T-helper 1 cell treated with Interleukin-12 subunit alpha and Interleukin-12 subunit beta and Interleukin-4 antibody, amounts not matched to agents 30 ng/mL and 1 ng/mL, for 36 hours (primary cell): ENCODE measurements at regions not wholly inside any gene's neighbourhood (a gene's known extent, or its start where the extent isn't known, plus 50 kb on each side); places are given as distances from the start of the nearest gene placed in this dataset.
"Not testable (repeated sequence)": the region's sequence is repeated elsewhere in the genome, so short reads cannot be mapped to it uniquely, and the experiment has no call there.

Experiments
- intact Hi-C: fragments of 100-400 bp; cut with micrococcal nuclease; formaldehyde crosslinking; loops from one replicate; pipeline ENCODE4 v1.15.1; 2024

DNA sequence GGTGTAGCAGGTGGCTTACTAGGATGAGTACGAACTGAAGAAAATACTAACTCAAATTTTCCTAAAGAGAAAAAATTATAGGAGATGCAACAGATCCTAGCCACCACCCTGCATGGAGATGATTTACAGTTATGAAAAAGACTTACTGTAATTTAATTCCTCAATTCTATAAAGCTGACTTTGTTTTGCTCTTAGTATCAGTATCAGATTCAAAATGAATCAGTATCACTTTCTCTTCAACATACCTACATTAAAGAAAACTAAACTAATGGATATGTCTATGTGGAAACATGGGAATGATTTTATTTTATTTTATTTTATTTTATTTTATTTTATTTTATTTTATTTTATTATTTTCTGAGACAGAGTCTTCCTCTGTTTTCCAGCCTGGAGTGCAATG, 525.8 kb downstream of the NLGN4X start:
- intact Hi-C loops = no loop called here

DNA sequence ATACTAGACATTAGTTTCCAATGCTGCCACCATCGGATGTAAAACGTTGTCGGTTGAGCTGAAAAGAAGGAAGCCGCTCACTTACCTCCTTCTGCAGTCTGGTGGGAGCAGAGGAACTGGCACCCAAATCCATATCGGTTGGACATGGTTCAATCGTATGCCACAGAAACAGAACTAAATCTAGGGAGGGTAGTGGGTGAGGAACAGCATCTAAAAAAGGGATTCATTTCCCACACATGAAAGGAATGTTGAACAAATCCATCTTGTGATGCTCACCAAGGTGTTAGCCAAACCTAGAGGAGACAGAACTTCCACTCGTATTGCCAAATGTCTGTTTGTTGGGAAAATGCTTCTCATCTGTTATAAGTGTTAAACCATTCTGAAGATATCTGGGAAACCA, 532.7 kb downstream of the NLGN4X start:
- intact Hi-C loops = no loop called here

DNA sequence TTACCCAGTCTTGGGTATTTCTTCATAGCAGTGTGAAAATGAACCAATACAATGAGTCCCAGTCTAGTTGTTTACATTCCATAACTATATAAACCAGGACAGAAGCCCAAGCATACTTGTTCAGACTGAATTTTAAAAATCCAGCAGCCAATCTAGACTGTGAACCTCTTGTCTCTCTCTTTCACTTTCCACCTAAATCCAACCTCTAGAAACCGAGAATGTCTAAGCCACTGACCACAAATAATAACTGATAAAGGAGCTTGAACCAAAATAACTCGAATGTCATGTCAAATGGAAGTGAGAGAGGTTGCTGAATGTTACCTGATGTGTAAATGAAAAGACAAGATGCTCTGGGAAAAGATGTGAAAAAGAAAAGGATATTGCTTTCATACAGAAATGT, 544.7 kb downstream of the NLGN4X start:
- intact Hi-C loops = no loop called here

DNA sequence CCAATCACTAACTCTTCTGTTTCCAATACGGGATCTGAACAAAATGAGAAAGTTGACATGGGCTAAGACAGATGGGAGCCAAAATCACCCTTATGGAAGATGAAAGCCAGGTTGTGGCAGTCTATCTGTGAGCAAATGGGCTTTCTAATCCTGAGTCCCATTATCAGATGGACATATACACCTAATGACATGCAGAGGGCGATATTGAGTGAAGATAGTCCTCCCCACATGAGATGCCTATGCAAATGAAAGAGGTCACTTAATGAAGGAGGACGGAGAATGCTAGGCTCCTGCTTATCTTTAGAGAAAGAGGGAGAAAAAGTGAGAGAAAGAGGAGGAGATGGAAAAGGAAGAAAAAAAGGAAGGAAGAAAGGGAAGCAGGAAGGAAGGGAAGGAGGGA, 547.5 kb downstream of the NLGN4X start:
- intact Hi-C loops = no loop called here

DNA sequence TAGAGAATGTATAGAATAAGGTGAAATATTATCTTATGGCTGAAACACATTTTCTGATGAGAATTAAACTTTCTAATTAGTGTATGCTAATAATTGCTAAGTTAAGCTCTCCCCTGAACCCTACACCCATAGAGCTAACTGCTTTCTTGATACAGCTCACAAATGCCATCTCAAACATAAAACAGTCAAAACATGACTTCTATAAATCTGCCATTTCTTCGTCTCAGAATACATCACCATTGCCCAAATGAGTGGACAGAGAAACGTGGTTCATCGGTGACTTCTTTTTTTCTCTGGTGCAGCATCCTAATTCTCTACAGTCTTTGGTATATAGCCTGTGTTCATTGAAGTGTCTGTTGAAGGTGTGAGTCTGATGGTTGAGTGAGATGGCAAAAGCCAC, 554.6 kb downstream of the NLGN4X start:
- intact Hi-C loops = no loop called here

DNA sequence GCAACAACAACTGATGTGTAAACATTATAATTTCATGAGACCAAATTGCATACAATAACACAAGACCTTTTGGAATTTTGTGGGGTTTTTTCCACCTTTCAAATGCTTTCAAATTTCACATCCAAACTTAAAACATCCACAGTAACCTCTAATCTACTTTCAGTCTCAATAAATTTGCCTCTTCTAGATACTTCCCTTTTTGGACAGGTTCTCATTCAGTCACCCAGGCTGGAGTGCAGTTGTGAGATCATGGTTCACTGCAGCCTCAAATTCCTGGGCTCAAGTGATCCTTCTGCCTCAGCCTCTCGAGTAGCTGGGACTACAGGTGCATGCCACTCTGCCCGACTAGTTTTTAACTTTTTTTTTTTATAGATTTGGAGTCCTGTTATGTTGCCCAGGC, 556.6 kb downstream of the NLGN4X start:
- intact Hi-C loops = no loop called here

DNA sequence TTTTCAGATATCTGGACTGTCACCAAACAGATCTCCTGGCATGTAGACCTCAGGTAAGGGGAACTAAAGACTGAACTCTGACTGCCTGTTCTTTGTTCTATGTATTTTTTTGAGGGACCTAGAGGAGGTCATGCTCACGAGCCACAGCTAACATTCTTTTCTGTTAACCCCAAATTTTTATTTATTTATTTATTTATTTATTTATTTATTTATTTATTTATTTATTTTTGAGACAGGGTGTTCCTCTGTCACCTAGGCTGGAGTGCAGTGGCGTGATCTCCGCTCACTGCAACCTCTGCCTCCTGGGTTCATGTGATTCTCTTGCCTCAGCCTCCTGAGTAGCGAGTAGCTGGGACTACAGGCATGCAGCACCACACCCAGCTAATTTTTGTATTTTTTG, 562.0 kb downstream of the NLGN4X start:
- intact Hi-C loops = not testable (repeated sequence)

DNA sequence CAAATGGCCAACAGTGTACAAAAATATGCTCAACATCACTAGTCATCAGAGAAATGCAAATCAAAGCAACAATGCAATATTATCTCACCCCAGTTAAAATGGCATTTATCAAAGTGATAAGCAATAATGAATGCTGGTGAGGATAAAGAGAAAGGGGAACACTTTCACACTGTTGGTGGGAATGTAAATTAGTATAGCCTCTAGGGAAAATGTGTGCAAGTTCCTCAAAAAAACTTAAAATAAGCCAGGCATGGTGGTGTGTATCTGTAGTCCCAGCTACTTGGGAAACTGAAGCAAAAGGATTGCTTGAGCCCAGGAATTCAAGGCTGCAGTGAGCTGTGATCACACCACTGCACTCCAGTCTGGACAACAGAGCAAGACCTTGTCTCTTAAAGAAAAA, 572.1 kb downstream of the NLGN4X start:
- intact Hi-C loops = no loop called here

DNA sequence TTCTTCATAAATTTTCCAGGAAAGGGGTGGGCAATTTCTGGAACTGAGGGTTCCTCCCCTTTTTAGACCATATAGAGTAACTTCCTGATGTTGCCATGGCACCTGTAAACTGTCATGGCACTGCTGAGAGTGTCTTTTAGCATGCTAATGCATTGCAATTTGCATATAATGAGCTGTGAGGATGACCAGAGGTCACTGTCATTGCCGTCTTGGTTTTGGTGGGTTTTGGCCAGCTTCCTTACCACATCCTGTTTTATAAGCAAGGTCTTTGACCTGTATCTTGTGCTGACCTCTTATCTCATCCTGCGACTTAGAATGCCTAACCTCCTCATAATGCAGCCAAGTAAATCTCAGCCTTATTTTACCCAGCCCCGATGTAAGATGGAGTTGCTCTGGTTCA, 577.8 kb downstream of the NLGN4X start:
- intact Hi-C loops = no loop called here

DNA sequence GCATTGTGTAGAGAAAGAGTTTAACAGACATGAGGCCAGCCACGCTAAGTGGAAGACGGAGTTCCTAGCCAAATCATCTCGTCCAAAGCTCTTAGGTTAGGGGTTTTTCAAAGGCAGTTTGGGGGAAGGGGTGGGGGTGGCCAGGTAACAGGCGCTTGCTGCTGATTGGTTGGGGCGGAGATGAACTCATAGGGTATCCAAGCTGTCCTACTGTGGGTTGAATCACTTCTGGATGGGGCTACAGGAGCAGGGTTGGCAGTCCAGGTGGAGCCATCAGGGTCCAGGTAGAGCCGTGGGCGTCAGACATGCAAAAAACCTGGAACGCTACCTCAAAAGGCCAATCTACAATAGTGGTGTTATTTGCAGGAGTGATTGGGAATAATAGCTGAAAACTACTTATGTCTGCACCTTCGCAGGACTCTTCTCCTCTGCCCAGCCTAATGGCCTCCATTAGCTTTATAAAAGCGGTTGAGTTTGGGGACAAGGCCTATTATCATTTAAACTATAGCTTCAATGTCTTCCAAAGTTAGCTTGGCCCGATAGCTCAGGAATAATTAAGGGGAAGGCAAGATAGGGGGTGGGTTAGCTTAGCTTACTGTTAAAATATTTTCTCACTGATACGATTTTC, 579.6 kb downstream of the NLGN4X start:
- intact Hi-C loops = no loop called here

DNA sequence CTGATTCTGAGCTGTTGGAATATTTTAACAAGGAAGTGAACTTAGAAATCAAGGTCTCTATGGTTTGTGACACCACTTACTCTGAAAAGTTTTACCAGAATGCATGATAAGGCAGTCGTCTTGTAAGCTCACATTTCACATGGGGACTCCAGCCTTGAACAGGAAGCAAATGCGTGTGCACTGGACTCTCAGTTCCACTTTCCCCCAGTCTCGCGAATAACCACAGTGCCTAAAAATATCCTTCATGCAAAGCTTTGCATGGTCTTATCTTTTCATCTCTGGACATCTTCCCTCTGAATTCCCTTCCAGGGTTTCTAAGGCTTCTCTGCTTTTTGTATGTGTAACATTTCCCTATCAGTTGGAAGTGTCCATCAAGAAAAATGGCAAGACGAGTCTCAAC, 581.8 kb downstream of the NLGN4X start:
- intact Hi-C loops = no loop called here

DNA sequence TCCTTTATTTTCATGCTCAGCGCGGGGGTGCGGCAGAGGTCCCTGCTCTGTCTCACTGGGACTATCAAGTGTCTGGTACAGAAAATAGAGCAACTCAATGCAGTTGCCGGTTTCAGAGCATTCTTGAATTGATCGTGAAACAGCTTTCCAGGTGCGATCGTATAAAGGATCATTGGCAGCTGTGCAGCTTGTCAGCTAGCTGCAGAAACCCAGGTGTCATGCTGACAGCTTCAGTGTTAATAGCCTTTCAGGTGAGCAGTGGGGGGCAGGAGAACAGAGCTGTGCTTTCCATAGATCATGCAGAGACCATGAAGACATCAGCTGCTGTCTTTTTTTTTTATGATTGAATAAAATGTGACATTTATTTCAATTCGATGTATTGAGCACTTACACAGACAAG, 583.9 kb downstream of the NLGN4X start:
- intact Hi-C loops = no loop called here

DNA sequence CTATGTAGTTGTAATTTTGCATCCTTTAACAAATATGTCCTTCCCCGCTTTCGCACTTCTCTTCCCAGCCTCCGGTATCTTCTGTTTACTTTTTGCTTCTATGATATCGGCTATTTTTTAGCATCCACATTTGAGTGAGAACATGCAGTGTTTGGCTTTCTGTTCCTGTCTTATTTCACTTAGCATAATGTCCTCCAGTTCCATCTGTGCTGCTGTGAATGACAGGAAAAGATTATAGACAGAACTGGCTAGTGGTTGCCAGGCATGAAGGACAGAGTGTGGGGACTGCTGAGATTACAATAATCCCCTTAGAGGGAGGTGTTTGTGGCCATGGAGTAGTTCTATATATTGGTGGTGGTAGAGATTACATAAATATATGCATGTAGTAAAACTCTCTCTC, 588.6 kb downstream of the NLGN4X start:
- intact Hi-C loops = no loop called here

DNA sequence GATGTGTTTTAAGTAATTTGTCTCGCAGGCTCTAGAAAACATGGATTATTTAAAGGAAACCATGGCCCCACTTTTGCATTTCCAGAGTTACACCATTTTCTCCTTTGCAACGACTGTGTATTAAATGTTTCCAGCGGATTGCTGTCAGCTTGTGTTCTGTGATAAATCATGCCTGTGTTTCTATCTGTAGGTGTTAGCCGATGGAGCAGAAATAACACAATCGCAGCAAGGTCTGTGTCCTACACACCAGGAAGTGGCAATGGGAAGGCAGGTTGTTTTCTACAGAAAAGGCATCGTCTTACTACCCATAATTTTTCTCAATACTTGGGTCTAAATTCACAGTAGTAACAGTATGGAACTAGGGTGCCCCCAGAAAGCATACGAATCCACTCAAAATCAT, 590.1 kb downstream of the NLGN4X start:
- intact Hi-C loops = no loop called here

DNA sequence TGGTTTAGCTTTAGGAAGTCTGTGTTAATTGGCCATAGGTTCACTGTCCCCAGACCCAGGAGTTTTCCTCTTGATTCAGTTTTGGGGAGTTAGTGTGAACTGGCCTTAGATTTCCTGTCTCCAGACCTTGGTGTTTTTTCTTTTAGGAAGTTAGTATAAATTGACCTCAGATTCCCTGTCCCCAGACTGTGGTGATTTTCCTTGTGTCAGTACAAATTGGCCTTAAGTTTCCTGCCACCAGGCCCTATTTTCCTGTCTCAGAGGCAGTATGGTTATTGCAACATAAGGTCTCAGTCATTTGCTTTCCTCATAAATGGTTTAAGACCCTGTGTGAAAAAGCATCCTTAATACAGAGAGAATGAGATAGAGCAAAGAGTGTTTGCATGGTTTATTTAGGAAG, 595.8 kb downstream of the NLGN4X start:
- intact Hi-C loops = no loop called here

DNA sequence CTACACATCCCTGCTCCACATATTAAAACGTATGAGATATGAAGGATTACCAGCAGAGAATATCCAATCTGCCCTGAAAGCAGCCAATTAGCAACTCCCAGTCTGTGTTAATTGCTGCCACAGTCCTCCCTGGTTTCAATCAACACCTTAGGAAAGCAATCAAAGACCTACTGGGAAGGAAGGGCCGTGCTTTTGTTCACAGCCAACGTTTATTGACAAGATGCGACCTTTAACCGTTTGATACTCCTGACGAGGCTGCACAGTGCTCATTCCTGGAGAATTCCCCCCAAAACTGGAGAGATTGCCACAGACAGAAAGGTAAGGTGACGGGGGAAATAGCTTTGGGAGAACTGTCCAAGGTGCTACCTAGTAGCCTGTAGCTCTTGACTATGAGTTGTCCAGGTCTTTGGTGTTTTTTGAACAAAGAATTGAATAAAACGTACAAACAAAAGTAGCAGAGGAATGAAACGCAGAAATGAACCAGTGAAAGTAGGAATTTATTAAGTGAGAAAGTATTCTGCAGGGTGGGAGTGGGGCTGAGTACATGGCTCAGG, 596.5 kb downstream of the NLGN4X start:
- intact Hi-C loops = no loop called here

DNA sequence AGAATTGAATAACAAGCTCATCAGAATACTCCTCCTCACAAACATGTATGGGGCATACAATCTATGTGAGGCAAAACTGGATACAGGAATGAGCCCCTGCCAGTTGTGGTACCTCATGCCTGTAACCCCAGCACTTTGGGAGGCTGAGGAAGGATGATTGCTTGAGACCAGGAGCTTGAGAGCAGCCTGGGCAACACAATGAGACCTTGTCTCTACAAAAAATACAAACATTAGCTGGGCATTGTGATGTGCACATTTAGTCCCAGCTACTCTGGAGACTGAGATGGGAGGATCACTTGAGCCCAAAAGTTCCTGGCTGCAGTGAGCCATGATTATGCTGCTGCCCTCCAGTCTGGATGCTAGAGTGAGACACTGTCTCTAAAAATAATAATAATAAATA, 611.0 kb downstream of the NLGN4X start:
- intact Hi-C loops = no loop called here

DNA sequence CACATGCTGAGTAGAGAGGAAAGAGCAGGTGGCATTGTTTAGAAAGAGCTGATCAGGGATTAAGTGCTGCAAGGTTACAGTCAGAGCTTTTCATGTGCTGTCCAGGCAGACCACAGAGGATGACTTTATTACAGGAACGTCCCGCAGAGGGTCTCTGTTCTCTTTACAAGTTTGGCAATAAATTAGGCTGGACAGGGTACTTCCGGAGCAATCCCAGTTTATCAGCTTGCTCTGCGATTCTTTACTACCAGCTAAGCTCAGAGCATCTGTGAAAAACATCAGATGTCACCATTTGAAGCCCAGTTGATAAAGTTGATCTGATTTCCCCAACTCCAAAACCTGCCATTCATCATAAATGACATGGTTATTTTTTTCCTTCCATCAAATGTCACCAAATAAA, 633.1 kb downstream of the NLGN4X start:
- intact Hi-C loops = no loop called here

DNA sequence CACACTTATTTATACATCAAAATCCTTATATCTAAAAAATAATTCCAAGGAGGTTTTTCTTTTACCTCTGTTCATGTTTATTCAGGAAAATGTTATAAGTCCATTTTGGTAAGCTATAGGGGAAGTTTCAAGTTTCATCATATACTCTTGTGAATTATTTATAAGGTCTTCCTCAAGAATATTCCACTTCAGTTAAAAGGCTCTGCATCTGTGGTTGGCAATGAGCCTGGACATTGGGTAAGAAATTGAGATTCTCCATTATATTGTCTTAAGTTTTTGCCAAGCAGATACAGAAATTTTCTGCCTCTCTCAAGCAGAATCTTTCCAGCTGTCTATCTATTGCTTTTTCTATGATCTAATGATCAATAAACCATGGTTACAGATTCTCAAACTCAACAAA, 641.9 kb downstream of the NLGN4X start:
- intact Hi-C loops = no loop called here

DNA sequence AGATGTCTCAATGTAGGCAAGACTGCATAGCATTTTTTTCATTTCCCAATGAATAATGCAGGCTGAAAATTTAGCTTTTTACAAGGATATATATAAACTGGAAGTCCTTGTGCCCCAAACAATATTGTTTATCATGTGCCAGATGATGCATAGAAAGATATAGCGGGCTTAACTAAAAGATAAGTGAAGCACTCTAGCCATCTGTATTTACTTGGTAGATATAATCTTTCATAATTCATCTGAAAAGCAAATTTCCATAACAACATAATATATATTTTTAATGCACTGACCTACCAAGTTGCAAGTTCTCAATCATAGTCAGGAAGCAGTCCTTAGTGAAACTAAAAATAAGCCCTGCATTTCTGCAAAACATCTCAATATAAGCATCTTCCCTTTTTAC, 653.3 kb downstream of the NLGN4X start:
- intact Hi-C loops = no loop called here

DNA sequence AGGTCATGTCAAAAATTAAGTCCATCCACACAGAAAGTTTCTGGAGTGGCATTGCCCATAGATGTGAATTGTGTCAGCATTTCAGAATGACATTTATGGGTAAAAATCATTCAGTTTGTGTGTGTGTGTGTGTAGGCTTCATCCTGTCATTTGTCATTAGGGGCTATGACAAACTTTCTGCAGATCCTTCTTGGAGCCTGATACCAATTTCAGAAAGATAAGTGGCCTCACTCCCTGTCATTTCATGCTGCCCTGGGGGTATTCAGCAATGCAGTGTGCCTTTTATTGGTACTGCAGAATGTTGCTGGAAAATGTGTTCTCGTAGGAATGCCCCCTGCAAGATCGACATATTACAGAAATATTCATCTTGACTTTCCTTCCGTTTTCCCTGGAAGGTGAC, 659.7 kb downstream of the NLGN4X start:
- intact Hi-C loops = no loop called here

DNA sequence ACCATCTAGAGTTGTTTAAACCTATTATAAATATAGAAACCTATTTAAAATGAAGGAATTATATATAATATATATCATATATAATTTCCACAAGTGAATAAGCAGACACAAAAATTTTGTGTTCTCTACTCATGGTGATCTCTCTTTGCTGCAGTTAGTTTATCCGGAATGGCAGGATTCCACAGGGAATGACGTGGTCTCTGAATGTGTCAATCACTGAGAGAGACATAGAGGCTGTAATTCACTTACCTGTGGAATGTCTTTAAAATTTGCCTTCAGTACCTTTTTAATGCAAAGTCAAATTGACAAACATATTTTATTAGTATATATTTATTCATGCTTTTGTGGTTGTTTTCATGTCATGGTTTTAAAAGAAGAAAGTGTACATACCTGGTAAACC, 669.3 kb downstream of the NLGN4X start:
- intact Hi-C loops = no loop called here

DNA sequence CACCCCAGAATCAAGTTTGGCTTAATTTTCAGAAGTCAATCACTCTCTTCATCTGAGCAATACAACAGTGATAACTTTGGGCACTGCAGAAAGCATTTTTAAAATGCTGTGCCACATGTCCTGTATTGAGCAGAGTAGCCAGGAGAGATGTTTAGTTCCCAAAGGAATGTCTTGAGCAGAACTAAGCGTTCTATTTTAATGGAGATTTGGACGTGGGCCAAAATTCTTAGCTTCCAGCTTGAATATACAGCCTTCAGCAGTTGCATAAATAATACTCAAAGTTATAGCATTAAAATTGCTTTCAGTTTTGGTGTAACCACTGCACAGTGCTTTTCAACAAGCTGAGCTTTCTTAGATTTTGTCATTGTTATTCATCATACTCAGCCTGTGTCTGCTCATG, 679.2 kb downstream of the NLGN4X start:
- intact Hi-C loops = no loop called here

DNA sequence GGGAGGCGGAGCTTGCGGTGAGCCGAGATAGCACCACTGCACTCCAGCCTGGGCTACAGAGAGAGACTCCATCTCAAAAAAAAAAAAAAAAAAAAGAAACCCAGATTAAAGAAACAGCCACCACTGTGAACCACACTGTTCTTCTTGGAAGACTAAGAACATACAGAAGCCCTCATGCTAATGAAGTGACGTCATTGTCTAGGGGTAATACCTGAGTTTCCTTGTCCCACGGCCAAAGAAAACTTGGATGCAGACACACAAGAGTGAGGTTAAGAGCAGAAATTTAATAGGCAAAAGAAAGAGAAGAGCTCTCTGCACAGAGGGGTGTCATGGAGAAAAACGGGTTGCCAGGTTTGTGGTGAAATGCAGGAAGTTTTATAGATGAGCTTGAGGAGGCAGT, 691.6 kb downstream of the NLGN4X start:
- intact Hi-C loops = no loop called here
